ENCODE measurements at regions not wholly inside any gene's neighbourhood (a gene's known extent, or its start where the extent isn't known, plus 50 kb on each side); places are given as distances from the start of the nearest gene placed in this dataset.

- CTCF ChIA-PET: no interaction called here
These were observed 123.9 kb downstream of the RIN2 start for GRCh38 chr20:19881990-19882389.

GRCh38 chr20:19882446-19882845, 124.4 kb downstream of the RIN2 start:
- DNase-seq: no peak
- no peak overlapping the region for H3K4me3 Mint-ChIP-seq
- ChIA-PET POLR2A (no interaction called here), CTCF (no interaction called here)
- no peaks in the 10 kb centered on the region for H3K27me3 Mint-ChIP-seq
- H3K27ac Mint-ChIP-seq: no peak overlapping the region
- no peaks in the 10 kb centered on the region for H3K36me3 Mint-ChIP-seq (ENCODE audit: low read depth)
- H3K4me1 Mint-ChIP-seq: no peaks in the 10 kb centered on the region
- H3K9me3 Mint-ChIP-seq: no peaks in the 10 kb centered on the region

More at GRCh38 chr20:19881990-19882389, 123.9 kb downstream of the RIN2 start:
- no peaks in the 10 kb centered on the region for H3K27me3 Mint-ChIP-seq
- no peak overlapping the region for H3K4me3 Mint-ChIP-seq
- no peaks in the 10 kb centered on the region for H3K36me3 Mint-ChIP-seq (ENCODE audit: low read depth)
- H3K4me1 Mint-ChIP-seq: no peaks in the 10 kb centered on the region
- POLR2A ChIA-PET: no interaction called here
- no peaks in the 10 kb centered on the region for H3K9me3 Mint-ChIP-seq
- H3K27ac Mint-ChIP-seq: no peak overlapping the region
- DNase-seq: no peak

GRCh38 chr20:19883501-19883900, 125.4 kb downstream of the RIN2 start:
- H3K36me3 Mint-ChIP-seq (ENCODE audit: low read depth): no peaks in the 10 kb centered on the region
- H3K9me3 Mint-ChIP-seq: no peaks in the 10 kb centered on the region
- peaks cover 2% of the 10 kb centered on the region for H3K27me3 Mint-ChIP-seq
- DNase-seq: no peak
- no peak overlapping the region for H3K4me3 Mint-ChIP-seq
- ChIA-PET POLR2A (no interaction called here), CTCF (no interaction called here)
- no peak overlapping the region for H3K27ac Mint-ChIP-seq
- H3K4me1 Mint-ChIP-seq: no peaks in the 10 kb centered on the region

- H3K9me3 Mint-ChIP-seq: no peaks in the 10 kb centered on the region
- H3K36me3 Mint-ChIP-seq (ENCODE audit: low read depth): no peaks in the 10 kb centered on the region
- no peak overlapping the region for H3K4me3 Mint-ChIP-seq
- CTCF ChIA-PET: interaction anchor here (0.6 kb wide), 1 partner anchor 827 kb away, joined by 7 read pairs; no protein-coding TSS in a partner anchor
- POLR2A ChIA-PET: no interaction called here
- DNase-seq: no peak
- peaks cover 15% of the 10 kb centered on the region for H3K27me3 Mint-ChIP-seq
- H3K27ac Mint-ChIP-seq: no peak overlapping the region
- H3K4me1 Mint-ChIP-seq: no peaks in the 10 kb centered on the region
These were observed 127.5 kb downstream of the RIN2 start for GRCh38 chr20:19885594-19885938.

- no peak for DNase-seq
- H3K4me1 Mint-ChIP-seq: no peaks in the 10 kb centered on the region
- H3K27me3 Mint-ChIP-seq: peaks cover 15% of the 10 kb centered on the region
- H3K36me3 Mint-ChIP-seq (ENCODE audit: low read depth): no peaks in the 10 kb centered on the region
- ChIA-PET CTCF (interaction anchor here (0.6 to 0.7 kb wide), 4 partner anchors 100 to 1253 kb away, joined by 3 to 7 read pairs (median 4); no protein-coding TSS in a partner anchor), POLR2A (no interaction called here)
- H3K27ac Mint-ChIP-seq: no peak overlapping the region
- H3K9me3 Mint-ChIP-seq: no peaks in the 10 kb centered on the region
- no peak overlapping the region for H3K4me3 Mint-ChIP-seq
These were observed 128.0 kb downstream of the RIN2 start for GRCh38 chr20:19885939-19886660.

- no peaks in the 10 kb centered on the region for H3K4me1 Mint-ChIP-seq
- no peaks in the 10 kb centered on the region for H3K9me3 Mint-ChIP-seq
- CTCF ChIA-PET: interaction anchor here (0.6 to 0.7 kb wide), 3 partner anchors 99 to 1253 kb away, joined by 3 to 4 read pairs (median 3); no protein-coding TSS in a partner anchor
- H3K27ac Mint-ChIP-seq: no peak overlapping the region
- no peaks in the 10 kb centered on the region for H3K36me3 Mint-ChIP-seq (ENCODE audit: low read depth)
- POLR2A ChIA-PET: no interaction called here
- H3K4me3 Mint-ChIP-seq: no peak overlapping the region
- peaks cover 15% of the 10 kb centered on the region for H3K27me3 Mint-ChIP-seq
- no peak for DNase-seq
These were observed 128.7 kb downstream of the RIN2 start for GRCh38 chr20:19886661-19887288.

- ChIA-PET CTCF (no interaction called here), POLR2A (no interaction called here)
- H3K27ac Mint-ChIP-seq: no peak overlapping the region
- no peak overlapping the region for H3K4me3 Mint-ChIP-seq
- peaks cover 15% of the 10 kb centered on the region for H3K27me3 Mint-ChIP-seq
- no peaks in the 10 kb centered on the region for H3K9me3 Mint-ChIP-seq
- no peak for DNase-seq
- no peaks in the 10 kb centered on the region for H3K36me3 Mint-ChIP-seq (ENCODE audit: low read depth)
- no peaks in the 10 kb centered on the region for H3K4me1 Mint-ChIP-seq
These were observed 129.4 kb upstream of the NAA20 start for GRCh38 chr20:19887556-19888268.

GRCh38 chr20:19888269-19888671, 128.9 kb upstream of the NAA20 start:
- Mint-ChIP-seq H3K36me3 (ENCODE audit: low read depth) (no peaks in the 10 kb centered on the region), H3K27me3 (peaks cover 15% of the 10 kb centered on the region), H3K27ac (no peak overlapping the region), H3K4me3 (no peak overlapping the region), H3K9me3 (no peaks in the 10 kb centered on the region), H3K4me1 (no peaks in the 10 kb centered on the region)
- DNase-seq: no peak
- CTCF ChIA-PET: no interaction called here
- POLR2A ChIA-PET: no interaction called here

GRCh38 chr20:19889011-19889953, 127.9 kb upstream of the NAA20 start:
- Mint-ChIP-seq H3K9me3 (no peaks in the 10 kb centered on the region), H3K4me3 (no peak overlapping the region), H3K27ac (no peak overlapping the region), H3K27me3 (peaks cover 15% of the 10 kb centered on the region), H3K36me3 (ENCODE audit: low read depth) (no peaks in the 10 kb centered on the region), H3K4me1 (no peaks in the 10 kb centered on the region)
- no peak for DNase-seq
- ChIA-PET POLR2A (no interaction called here), CTCF (no interaction called here)

- no peaks in the 10 kb centered on the region for H3K4me1 Mint-ChIP-seq
- ChIA-PET POLR2A (no interaction called here), CTCF (no interaction called here)
- DNase-seq: no peak
- no peak overlapping the region for H3K27ac Mint-ChIP-seq
- no peaks in the 10 kb centered on the region for H3K9me3 Mint-ChIP-seq
- H3K36me3 Mint-ChIP-seq (ENCODE audit: low read depth): no peaks in the 10 kb centered on the region
- H3K4me3 Mint-ChIP-seq: no peak overlapping the region
- H3K27me3 Mint-ChIP-seq: peaks cover 15% of the 10 kb centered on the region
These were observed 126.6 kb upstream of the NAA20 start for GRCh38 chr20:19890445-19891051.

- H3K27ac Mint-ChIP-seq: no peak overlapping the region
- H3K36me3 Mint-ChIP-seq (ENCODE audit: low read depth): no peaks in the 10 kb centered on the region
- H3K4me3 Mint-ChIP-seq: no peak overlapping the region
- no peak for DNase-seq
- CTCF ChIA-PET: no interaction called here
- H3K27me3 Mint-ChIP-seq: peaks cover 13% of the 10 kb centered on the region
- H3K4me1 Mint-ChIP-seq: no peaks in the 10 kb centered on the region
- POLR2A ChIA-PET: no interaction called here
- H3K9me3 Mint-ChIP-seq: no peaks in the 10 kb centered on the region
These were observed 123.8 kb upstream of the NAA20 start for GRCh38 chr20:19893356-19893755.

GRCh38 chr20:19895761-19896160, 121.4 kb upstream of the NAA20 start:
- no peaks in the 10 kb centered on the region for H3K36me3 Mint-ChIP-seq (ENCODE audit: low read depth)
- H3K4me1 Mint-ChIP-seq: no peaks in the 10 kb centered on the region
- peaks cover 14% of the 10 kb centered on the region for H3K9me3 Mint-ChIP-seq
- no peak overlapping the region for H3K4me3 Mint-ChIP-seq
- H3K27ac Mint-ChIP-seq: no peak overlapping the region
- POLR2A ChIA-PET: no interaction called here
- no peaks in the 10 kb centered on the region for H3K27me3 Mint-ChIP-seq
- CTCF ChIA-PET: no interaction called here
- DNase-seq: no peak
